ACC112 (cell line): ENCODE measurements at regions not wholly inside any gene's neighbourhood (a gene's known extent, or its start where the extent isn't known, plus 50 kb on each side); places are given as distances from the start of the nearest gene placed in this dataset.
"Not testable (repeated sequence)": the region's sequence is repeated elsewhere in the genome, so short reads cannot be mapped to it uniquely, and the experiment has no call there.

Experiments
- H2AFZ ChIP-seq: fragments of 200-600 bp; sonication (generic); one replicate; pipeline ENCODE4 v1.6.0; 2017; ENCODE audit warnings: antibody characterized with exemption, low read length; ENCODE audit not compliant: unreplicated experiment
- H3K27ac ChIP-seq: fragments of 200-600 bp; sonication (generic); 2 replicates; pipeline ENCODE4 v1.5.1; 2014; ENCODE audit warnings: low read depth, mild to moderate bottlenecking, antibody characterized with exemption, low read length, moderate library complexity
- H3K27me3 ChIP-seq: fragments of 200-600 bp; sonication (generic); 2 replicates; pipeline ENCODE4 v1.6.1; 2014; ENCODE audit warnings: mild to moderate bottlenecking, antibody characterized with exemption, low read length, moderate library complexity, mixed read lengths; ENCODE audit not compliant: insufficient read depth
- H3K36me3 ChIP-seq: fragments of 200-600 bp; sonication (generic); 2 replicates; pipeline ENCODE4 v1.6.1; 2016; ENCODE audit warnings: mild to moderate bottlenecking, antibody characterized with exemption, low read length, moderate library complexity, mixed read lengths; ENCODE audit not compliant: insufficient read depth
- H3K4me1 ChIP-seq: fragments of 200-600 bp; sonication (generic); one replicate; pipeline ENCODE4 v1.6.1; 2016; ENCODE audit warnings: low read length, mixed read lengths; ENCODE audit not compliant: insufficient read depth, unreplicated experiment, control insufficient read depth
- H3K4me3 ChIP-seq: fragments of 200-600 bp; sonication (generic); 2 replicates; pipeline ENCODE4 v1.5.1; 2014; ENCODE audit warnings: mild to moderate bottlenecking, low read depth, low read length
- H3K79me2 ChIP-seq: fragments of 200-600 bp; sonication (generic); one replicate; pipeline ENCODE4 v1.6.0; 2016; ENCODE audit warnings: low read length; ENCODE audit not compliant: control insufficient read depth, unreplicated experiment, insufficient read depth

- no peak overlapping the region for H3K27ac ChIP-seq
- no peaks in the 10 kb centered on the region for H3K4me1 ChIP-seq
- H3K79me2 ChIP-seq: no peaks in the 10 kb centered on the region
- no peaks in the 10 kb centered on the region for H3K36me3 ChIP-seq
- no peak overlapping the region for H2AFZ ChIP-seq
- no peak overlapping the region for H3K4me3 ChIP-seq
- H3K27me3 ChIP-seq: no peaks in the 10 kb centered on the region
Measured at GRCh38 chr9:36521148-36521547, 51.5 kb upstream of the MELK start.

GRCh38 chr9:36517131-36517530 lies 55.6 kb upstream of the MELK start:
- no peak overlapping the region for H3K4me3 ChIP-seq
- H2AFZ ChIP-seq: no peak overlapping the region
- H3K27me3 ChIP-seq: no peaks in the 10 kb centered on the region
- no peak overlapping the region for H3K27ac ChIP-seq
- H3K36me3 ChIP-seq: no peaks in the 10 kb centered on the region
- H3K4me1 ChIP-seq: no peaks in the 10 kb centered on the region
- H3K79me2 ChIP-seq: no peaks in the 10 kb centered on the region

DNA sequence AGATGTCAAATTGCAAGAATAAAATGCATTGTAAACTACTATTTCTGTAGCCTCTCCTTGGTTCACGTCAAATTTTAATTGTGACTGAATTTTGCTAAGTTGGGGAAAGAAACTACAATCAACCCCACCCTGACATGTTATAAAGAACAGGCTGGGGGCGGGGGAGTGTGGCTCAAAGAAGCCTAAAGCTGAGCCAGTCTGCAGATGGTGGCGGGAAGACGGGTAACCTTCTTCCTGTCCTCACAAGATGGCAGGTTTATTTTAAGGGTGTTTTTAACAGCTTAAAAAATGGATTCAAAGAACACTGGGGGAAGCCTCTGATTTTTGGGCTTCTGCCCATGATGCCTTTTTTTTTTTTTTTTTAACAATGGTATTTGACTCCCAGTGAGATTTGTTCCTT lies 68.5 kb upstream of the MELK start:
- Histone ChIP-seq H3K27me3 (peaks cover 16% of the 10 kb centered on the region; the same call in 1 of the 2 replicates), H3K4me3 (no peak overlapping the region), H3K79me2 (no peaks in the 10 kb centered on the region), H2AFZ (peak overlapping the region; percentile 50), H3K4me1 (no peaks in the 10 kb centered on the region), H3K36me3 (no peaks in the 10 kb centered on the region), H3K27ac (no peak overlapping the region)

GRCh38 chr9:36503172-36504088 lies 69.3 kb upstream of the MELK start:
- peaks cover 9% of the 10 kb centered on the region; the same call in 1 of the 2 replicates for H3K27me3 ChIP-seq
- no peaks in the 10 kb centered on the region for H3K79me2 ChIP-seq
- peak overlapping the region; percentile 50 for H2AFZ ChIP-seq
- H3K4me3 ChIP-seq: no peak overlapping the region
- H3K4me1 ChIP-seq: no peaks in the 10 kb centered on the region
- H3K27ac ChIP-seq: no peak overlapping the region
- no peaks in the 10 kb centered on the region for H3K36me3 ChIP-seq

DNA sequence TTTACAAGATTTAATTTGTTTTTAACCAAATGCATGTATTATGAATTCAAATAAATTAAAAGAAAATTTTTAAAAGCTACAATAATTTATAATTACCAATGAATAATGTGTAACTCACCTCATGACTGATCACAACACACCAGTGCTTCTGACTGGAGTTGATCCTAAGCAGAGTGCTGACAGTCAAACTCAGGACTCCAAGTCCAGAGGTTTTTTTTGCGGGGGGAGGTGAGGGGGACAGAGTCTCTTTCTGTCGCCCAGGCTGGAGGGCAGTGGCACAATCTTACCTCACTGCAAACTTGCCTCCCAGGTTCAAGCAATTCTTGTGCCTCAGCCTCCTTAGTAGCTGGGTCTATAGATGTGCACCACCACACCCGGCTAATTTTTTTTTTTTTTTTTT lies 71.0 kb upstream of the MELK start:
- Histone ChIP-seq H3K36me3 (no peaks in the 10 kb centered on the region), H3K27me3 (no peaks in the 10 kb centered on the region), H3K27ac (no peak overlapping the region), H3K4me1 (no peaks in the 10 kb centered on the region), H3K4me3 (no peak overlapping the region), H3K79me2 (no peaks in the 10 kb centered on the region), H2AFZ (no peak overlapping the region)

GRCh38 chr9:36500931-36501330 lies 71.8 kb upstream of the MELK start:
- H3K27me3 ChIP-seq, H3K79me2 ChIP-seq, H3K4me1 ChIP-seq, H3K36me3 ChIP-seq, H2AFZ ChIP-seq, H3K4me3 ChIP-seq, H3K27ac ChIP-seq: not testable (repeated sequence)

DNA sequence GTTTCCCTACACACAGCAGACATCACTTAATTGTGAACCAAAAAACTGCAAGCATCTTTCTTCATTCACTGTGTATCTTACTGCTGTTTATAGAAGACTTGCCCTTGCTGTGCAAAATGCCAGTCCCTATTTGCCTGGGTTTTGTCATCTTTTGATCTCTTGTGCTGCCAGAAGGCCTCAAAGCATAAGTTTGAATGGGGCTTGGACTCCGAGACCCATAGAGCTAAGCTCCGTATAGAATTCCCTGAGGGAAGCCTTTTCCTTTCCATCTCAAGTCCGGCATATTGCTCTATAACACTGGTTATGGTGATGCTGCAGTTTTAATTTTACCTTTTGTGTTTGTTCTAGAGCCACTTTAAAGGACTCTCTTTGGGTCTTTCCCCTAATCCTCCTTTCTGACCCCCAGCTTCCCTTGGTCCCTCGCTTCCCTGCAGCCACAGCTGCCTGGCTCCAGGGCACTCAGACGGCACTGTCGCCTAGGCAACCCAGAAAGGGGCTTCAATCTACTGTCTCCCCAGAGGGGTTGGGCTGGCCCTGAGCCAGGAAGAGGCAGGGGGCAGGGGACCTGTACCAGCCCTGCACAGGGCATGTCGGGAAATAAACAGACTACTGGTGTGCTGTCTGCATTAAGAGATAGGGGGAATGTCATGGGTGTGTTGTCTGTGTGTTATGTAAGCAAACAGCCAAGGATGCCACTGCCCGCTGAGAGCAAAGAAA lies 73.4 kb upstream of the MELK start:
- Histone ChIP-seq H3K27ac (no peak overlapping the region), H3K79me2 (no peaks in the 10 kb centered on the region), H3K4me3 (no peak overlapping the region), H3K27me3 (no peaks in the 10 kb centered on the region), H3K4me1 (no peaks in the 10 kb centered on the region), H2AFZ (no peak overlapping the region), H3K36me3 (no peaks in the 10 kb centered on the region)

DNA sequence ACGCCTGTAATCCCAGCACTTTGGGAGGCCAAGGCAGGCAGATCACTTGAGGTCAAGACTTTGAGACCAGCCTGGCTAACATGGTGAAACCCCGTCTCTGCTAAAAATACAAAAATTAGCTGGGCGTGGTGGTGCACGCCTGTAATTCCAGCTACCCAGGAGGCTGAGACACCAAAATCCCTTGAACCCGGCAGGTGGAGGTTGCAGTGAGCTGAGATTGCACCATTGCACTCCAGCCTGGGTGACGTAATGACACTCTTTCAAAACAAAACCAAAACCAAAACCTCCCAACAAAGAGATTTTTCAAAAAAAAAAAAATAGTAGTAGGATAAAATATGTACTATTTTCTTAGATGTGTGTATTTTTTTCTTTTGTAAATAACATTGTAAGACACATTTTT lies 79.1 kb upstream of the MELK start:
- not testable (repeated sequence) for H3K79me2 ChIP-seq, H2AFZ ChIP-seq, H3K36me3 ChIP-seq, H3K27me3 ChIP-seq, H3K27ac ChIP-seq, H3K4me3 ChIP-seq, H3K4me1 ChIP-seq

DNA sequence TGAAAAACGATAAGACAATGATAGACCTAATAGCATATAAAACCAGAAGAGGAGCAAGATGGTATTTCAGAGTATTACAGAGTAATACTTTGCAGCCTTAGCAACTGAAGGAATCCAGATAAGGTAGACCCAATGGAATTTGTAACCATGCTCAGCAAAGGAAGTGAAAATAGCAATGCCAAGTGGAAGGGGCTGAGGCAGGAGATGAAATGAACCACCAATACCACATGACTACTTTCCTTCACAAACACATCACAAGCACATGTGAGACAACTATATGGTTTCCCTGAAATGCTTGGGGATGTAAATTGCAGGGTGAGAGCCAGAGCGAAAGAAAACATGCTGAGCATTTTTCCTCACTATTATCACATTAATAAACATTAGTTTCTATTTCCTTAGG lies 79.8 kb upstream of the MELK start:
- no peak overlapping the region for H3K27ac ChIP-seq
- H3K36me3 ChIP-seq: no peaks in the 10 kb centered on the region
- no peaks in the 10 kb centered on the region for H3K79me2 ChIP-seq
- H2AFZ ChIP-seq: no peak overlapping the region
- H3K27me3 ChIP-seq: no peaks in the 10 kb centered on the region
- no peak overlapping the region for H3K4me3 ChIP-seq
- H3K4me1 ChIP-seq: peaks cover 10% of the 10 kb centered on the region

GRCh38 chr9:36489453-36489852 lies 83.2 kb upstream of the MELK start:
- Histone ChIP-seq H3K4me1 (peaks cover 16% of the 10 kb centered on the region), H3K4me3 (no peak overlapping the region), H2AFZ (no peak overlapping the region), H3K27ac (no peak overlapping the region), H3K36me3 (no peaks in the 10 kb centered on the region), H3K79me2 (peaks cover 24% of the 10 kb centered on the region), H3K27me3 (no peaks in the 10 kb centered on the region)

DNA sequence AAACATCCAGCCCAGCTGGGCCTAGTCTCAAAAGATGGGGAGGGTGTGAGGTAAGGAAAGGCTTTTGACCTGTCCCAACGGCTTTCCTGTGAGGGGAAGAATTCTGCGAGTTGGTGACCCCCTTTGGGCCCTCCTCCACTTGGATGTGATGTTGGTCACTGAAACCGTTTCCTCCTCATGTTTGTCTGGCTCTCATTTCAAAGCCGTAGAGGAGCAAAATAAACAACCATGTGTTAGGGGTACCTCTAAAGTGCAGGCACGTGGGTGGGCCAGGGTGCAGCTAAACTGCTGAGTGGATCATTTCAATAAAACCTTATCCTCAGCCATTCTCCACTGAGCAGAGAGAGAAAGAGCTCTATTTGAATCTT lies 84.3 kb upstream of the MELK start:
- no peaks in the 10 kb centered on the region for H3K27me3 ChIP-seq
- H3K27ac ChIP-seq: peak overlapping the region; percentile 81
- H3K36me3 ChIP-seq: no peaks in the 10 kb centered on the region
- H2AFZ ChIP-seq: peak overlapping the region; percentile 33
- peak overlapping the region; percentile 75 for H3K4me3 ChIP-seq
- peaks cover 35% of the 10 kb centered on the region for H3K79me2 ChIP-seq
- H3K4me1 ChIP-seq: peaks cover 16% of the 10 kb centered on the region
